ENCODE measurements at regions not wholly inside any gene's neighbourhood (a gene's known extent, or its start where the extent isn't known, plus 50 kb on each side); places are given as distances from the start of the nearest gene placed in this dataset.
A peak's percentile ranks its signal among the peaks of the same experiment; 100 is the strongest.
"Not testable (repeated sequence)": the region's sequence is repeated elsewhere in the genome, so short reads cannot be mapped to it uniquely, and the experiment has no call there.

DNA sequence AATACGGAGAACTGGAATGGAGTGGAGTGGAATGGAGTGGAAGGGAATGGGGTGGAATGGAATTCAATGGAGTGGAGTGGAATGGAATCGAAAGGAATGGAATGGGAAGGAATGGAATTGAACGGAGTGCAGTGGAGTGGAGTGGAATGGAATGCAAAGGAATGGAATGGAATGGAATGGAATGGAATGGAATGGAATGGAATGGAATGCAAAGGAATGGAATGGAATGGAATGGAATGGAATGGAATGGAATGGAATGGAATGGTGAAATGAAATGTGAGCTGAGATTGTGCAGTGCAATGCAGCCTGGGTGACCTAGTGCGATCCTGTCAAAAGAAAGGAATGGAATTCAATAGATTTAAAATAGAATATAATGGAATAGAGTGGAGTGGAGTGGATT lies 357.3 kb upstream of the WSB1 start:
- not testable (repeated sequence) for H3K27me3 Mint-ChIP-seq; H3K4me1 Mint-ChIP-seq; H3K4me3 Mint-ChIP-seq; H3K27ac Mint-ChIP-seq; H3K36me3 Mint-ChIP-seq; H3K9me3 Mint-ChIP-seq; ATAC-seq (ENCODE audit: low read depth in 2 of 2); DNase-seq

GRCh38 chr17:26937750-26938322 lies 356.1 kb upstream of the WSB1 start:
- not testable (repeated sequence) for H3K36me3 Mint-ChIP-seq; H3K27ac Mint-ChIP-seq; ATAC-seq (ENCODE audit: low read depth in 2 of 2); H3K4me1 Mint-ChIP-seq; H3K4me3 Mint-ChIP-seq; H3K27me3 Mint-ChIP-seq; H3K9me3 Mint-ChIP-seq; DNase-seq

- not testable (repeated sequence) for H3K9me3 Mint-ChIP-seq; DNase-seq; H3K36me3 Mint-ChIP-seq; H3K4me1 Mint-ChIP-seq; ATAC-seq (ENCODE audit: low read depth in 2 of 2); H3K27me3 Mint-ChIP-seq; H3K27ac Mint-ChIP-seq; H3K4me3 Mint-ChIP-seq
Measured at GRCh38 chr17:26939755-26940154, 354.2 kb upstream of the WSB1 start.

- ATAC-seq (ENCODE audit: low read depth in 2 of 2); H3K27me3 Mint-ChIP-seq; H3K4me3 Mint-ChIP-seq; H3K4me1 Mint-ChIP-seq; H3K27ac Mint-ChIP-seq; H3K36me3 Mint-ChIP-seq; DNase-seq; H3K9me3 Mint-ChIP-seq: not testable (repeated sequence)
Measured at GRCh38 chr17:26940587-26940986, 353.3 kb upstream of the WSB1 start.

GRCh38 chr17:26962255-26963162 lies 331.4 kb upstream of the WSB1 start:
- ATAC-seq (ENCODE audit: low read depth in 2 of 2) (no peak), DNase-seq (no peak)
- H3K9me3 Mint-ChIP-seq = peaks cover 0 to 36% (median 11%) of the 10 kb centered on the region in 7 donors
- no peaks in the 10 kb centered on the region for H3K4me1 Mint-ChIP-seq
- no peak overlapping the region for H3K27ac Mint-ChIP-seq
- peak overlapping the region in 4 of 8 donors; percentile 0 to 32 (median 24) for H3K4me3 Mint-ChIP-seq
- peaks cover 0 to 40% (median 16%) of the 10 kb centered on the region in 3 donors for H3K27me3 Mint-ChIP-seq
- H3K36me3 Mint-ChIP-seq = peaks cover 0 to 4% of the 10 kb centered on the region in 2 donors

DNA sequence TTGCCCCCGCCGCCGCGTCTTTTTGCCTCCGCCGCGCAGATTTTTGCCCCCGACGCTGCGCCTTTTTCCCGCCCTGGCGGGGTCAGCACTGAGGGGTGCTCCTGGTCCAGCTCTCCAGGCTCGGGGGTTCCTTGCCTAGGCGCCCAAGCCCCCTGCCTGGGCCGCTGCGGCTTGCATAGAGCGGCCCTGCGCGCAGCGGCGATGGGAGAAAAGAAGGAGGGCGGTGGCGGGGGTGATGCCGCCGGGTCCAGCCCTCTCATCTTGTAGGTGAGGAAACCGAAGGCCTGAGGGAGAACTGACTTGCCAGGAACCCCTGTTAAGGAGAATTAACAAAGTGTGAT lies 330.8 kb upstream of the WSB1 start:
- Mint-ChIP-seq H3K4me3 (peak overlapping the region in 1 of 8 donors; percentile 32), H3K27me3 (peaks cover 0 to 36% (median 16%) of the 10 kb centered on the region in 3 donors), H3K27ac (no peak overlapping the region), H3K36me3 (peaks cover 0 to 4% of the 10 kb centered on the region in 2 donors), H3K4me1 (no peaks in the 10 kb centered on the region), H3K9me3 (peaks cover 0 to 31% (median 10%) of the 10 kb centered on the region in 7 donors)
- ATAC-seq (ENCODE audit: low read depth in 2 of 2) = no peak
- DNase-seq = no peak

DNA sequence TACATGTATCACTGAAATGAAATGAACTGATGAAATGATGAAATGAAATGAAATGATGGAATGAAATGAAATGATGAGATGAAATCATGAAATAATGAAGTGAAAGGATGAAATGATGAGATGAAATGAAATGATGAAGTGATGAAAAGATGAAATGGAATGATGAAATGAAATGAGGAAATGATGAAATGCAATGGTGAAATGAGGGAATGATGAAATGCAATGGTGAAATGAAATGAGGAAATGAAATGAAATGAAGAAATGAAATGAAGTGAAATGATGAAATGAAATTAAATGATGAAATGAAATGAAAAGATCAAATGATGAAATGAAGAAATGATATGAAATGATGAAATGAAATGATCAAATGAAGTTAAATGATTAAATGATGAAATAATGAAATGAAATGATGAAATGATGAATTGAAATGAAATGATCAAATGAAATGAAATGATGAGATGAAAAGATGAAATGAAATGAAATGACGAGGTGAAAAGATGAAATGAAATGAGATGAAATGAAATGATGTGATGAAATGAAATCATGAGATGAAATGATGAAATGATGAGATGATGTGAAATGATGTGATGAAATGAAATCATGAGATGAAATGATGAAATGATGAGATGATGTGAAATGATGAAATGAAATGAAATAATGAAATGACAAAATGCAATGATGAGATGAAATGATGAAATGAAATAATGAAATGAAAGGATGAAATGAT lies 327.9 kb upstream of the WSB1 start:
- not testable (repeated sequence) for H3K4me3 Mint-ChIP-seq; H3K27ac Mint-ChIP-seq; ATAC-seq (ENCODE audit: low read depth in 2 of 2); DNase-seq; H3K36me3 Mint-ChIP-seq
- H3K27me3 Mint-ChIP-seq = peaks cover 0 to 20% (median 13%) of the 10 kb centered on the region in 3 donors
- H3K9me3 Mint-ChIP-seq = peaks cover 0 to 16% (median 5%) of the 10 kb centered on the region in 7 donors
- peaks cover 0 to 11% (median 3%) of the 10 kb centered on the region in 3 donors for H3K4me1 Mint-ChIP-seq

DNA sequence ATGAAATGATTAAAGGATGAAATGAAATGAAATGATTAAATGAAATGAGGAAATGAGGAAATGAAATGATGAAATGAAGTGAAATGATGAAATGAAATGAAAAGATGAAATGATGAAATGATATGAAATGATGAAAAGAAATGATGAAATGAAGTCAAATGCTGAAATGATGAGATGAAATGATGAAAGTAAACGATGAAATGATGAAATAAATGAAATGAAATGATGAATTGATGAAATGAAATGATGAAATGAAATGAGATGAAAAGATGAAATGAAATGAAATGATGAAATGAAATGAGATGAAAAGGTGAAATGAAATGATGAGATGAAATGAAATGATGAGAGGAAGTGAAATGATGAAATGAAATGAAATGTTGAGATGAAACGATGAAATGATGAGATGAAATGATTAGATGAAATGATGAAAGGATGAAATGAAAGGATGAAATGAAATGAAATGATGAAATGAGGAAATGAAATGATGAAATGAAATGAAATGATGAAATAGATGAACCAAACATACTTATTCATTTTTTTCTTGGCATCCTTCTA lies 327.2 kb upstream of the WSB1 start:
- Mint-ChIP-seq H3K27me3 (peaks cover 0 to 15% (median 7%) of the 10 kb centered on the region in 3 donors), H3K4me1 (peaks cover 0 to 11% (median 3%) of the 10 kb centered on the region in 3 donors), H3K9me3 (peaks cover 0 to 15% (median 5%) of the 10 kb centered on the region in 7 donors)
- H3K36me3 Mint-ChIP-seq; H3K27ac Mint-ChIP-seq; ATAC-seq (ENCODE audit: low read depth in 2 of 2); DNase-seq; H3K4me3 Mint-ChIP-seq: not testable (repeated sequence)

DNA sequence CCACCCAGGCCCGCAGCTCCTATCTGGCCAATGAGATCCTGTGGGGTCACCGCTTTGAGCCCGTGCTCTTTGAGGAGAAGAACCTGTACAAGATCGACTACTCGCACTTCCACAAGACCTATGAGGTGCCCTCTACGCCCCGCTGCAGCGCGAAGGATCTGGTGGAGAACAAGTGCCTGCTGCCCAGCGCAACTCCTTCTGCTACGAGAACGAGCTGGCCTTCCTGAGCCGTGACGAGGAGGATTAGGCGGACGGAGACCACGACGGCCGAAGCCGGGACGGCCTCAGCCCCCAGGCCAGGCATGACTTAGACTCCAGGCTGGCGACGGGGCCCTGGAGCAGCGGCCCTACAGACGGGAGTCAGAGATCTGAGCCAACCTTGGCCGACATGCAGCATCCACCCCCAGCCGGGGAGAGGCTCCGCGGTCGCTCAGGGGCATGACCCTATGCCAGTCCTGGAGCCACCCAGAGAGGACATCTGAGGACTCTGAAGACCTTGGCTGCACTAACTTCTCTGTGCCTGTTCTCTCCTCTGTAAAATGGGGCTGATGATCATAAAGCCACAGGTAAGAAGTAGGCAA lies 312.0 kb upstream of the WSB1 start:
- DNase-seq; H3K27me3 Mint-ChIP-seq; H3K27ac Mint-ChIP-seq; H3K36me3 Mint-ChIP-seq; H3K4me3 Mint-ChIP-seq; ATAC-seq (ENCODE audit: low read depth in 2 of 2); H3K4me1 Mint-ChIP-seq: not testable (repeated sequence)
- peaks cover 0 to 10% (median 1%) of the 10 kb centered on the region in 7 donors for H3K9me3 Mint-ChIP-seq

DNA sequence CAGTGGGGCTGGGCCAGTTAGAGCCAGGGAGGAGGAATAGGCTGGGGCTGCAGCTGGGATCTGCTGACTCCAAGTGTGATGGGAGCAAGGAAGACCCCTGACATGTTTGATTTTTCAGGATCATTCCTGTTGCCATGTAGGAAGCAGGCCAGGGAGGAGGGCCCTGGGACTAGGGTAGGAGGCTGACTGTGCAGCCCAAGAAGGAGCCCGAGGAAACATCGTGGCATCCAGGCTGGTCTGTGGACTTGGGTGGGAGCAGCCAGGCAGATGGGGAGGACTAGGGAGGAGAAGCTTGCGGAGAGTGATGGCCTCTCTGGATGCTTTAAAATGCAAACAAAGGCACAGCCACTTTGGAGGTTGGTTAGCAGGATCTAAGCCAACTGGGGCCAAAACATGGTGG lies 311.4 kb upstream of the WSB1 start:
- not testable (repeated sequence) for H3K4me1 Mint-ChIP-seq; DNase-seq; H3K4me3 Mint-ChIP-seq; H3K27ac Mint-ChIP-seq; ATAC-seq (ENCODE audit: low read depth in 2 of 2); H3K36me3 Mint-ChIP-seq; H3K27me3 Mint-ChIP-seq
- peaks cover 0 to 11% (median 1%) of the 10 kb centered on the region in 7 donors for H3K9me3 Mint-ChIP-seq

- H3K9me3 Mint-ChIP-seq; ATAC-seq (ENCODE audit: low read depth in 2 of 2): not testable (repeated sequence)
Measured at GRCh38 chr17:26987851-26988250, 306.1 kb upstream of the WSB1 start.

GRCh38 chr17:26994648-26995047 lies 299.3 kb upstream of the WSB1 start:
- not testable (repeated sequence) for H3K36me3 Mint-ChIP-seq; DNase-seq; ATAC-seq (ENCODE audit: low read depth in 2 of 2); H3K27me3 Mint-ChIP-seq
- peaks cover 0 to 11% (median 2%) of the 10 kb centered on the region in 3 donors for H3K4me1 Mint-ChIP-seq
- H3K27ac Mint-ChIP-seq = peak overlapping the region in 1 of 6 donors; percentile 42
- peaks cover 0 to 10% (median 6%) of the 10 kb centered on the region in 7 donors for H3K9me3 Mint-ChIP-seq
- peak overlapping the region in 1 of 8 donors; percentile 55 for H3K4me3 Mint-ChIP-seq

More at GRCh38 chr17:26987851-26988250, 306.1 kb upstream of the WSB1 start:
- not testable (repeated sequence) for DNase-seq, H3K4me3 Mint-ChIP-seq, H3K4me1 Mint-ChIP-seq, H3K27ac Mint-ChIP-seq, H3K27me3 Mint-ChIP-seq, H3K36me3 Mint-ChIP-seq
